Heart right ventricle (tissue), 16 donors: ENCODE measurements at regions not wholly inside any gene's neighbourhood (a gene's known extent, or its start where the extent isn't known, plus 50 kb on each side); places are given as distances from the start of the nearest gene placed in this dataset.
"Not testable (repeated sequence)": the region's sequence is repeated elsewhere in the genome, so short reads cannot be mapped to it uniquely, and the experiment has no call there.

Experiments
- ATAC-seq, 8 donors: fragments of 200-7000 bp; cut with Tn5 transposase; one replicate each; pipeline ENCODE4 v1.9.1; 2020; ENCODE audit warnings: mild to moderate bottlenecking in 8 of 8, moderate library complexity in 8 of 8, moderate number of reproducible peaks in 1 of 8
- DNase-seq, 2 donors: peaks; one replicate each; pipeline ENCODE4 v3.0.0-alpha.2; 2020
- H3K27ac ChIP-seq, 10 donors: fragments of 200-600 bp; sonication (generic) in 2 of 10; one replicate each; pipeline versions ENCODE4 v1.5.0 to v1.8.0; 2020 to 2022; ENCODE audit warnings: mild to moderate bottlenecking in 3 of 10
- H3K27me3 ChIP-seq, 7 donors: fragments of 200-600 bp; one replicate each; pipeline ENCODE4 v1.8.0; 2021 to 2022; ENCODE audit warnings: mild to moderate bottlenecking in 2 of 7
- H3K36me3 ChIP-seq, 9 donors: fragments of 200-600 bp; sonication (generic) in 1 of 9; one replicate each; pipeline versions ENCODE4 v1.5.0 to v1.8.0; 2020 to 2022; ENCODE audit warnings: mild to moderate bottlenecking in 2 of 9
- H3K4me1 ChIP-seq, 9 donors: fragments of 200-600 bp; sonication (generic) in 1 of 9; one replicate each; pipeline versions ENCODE4 v1.5.0 to v1.8.0; 2020 to 2022; ENCODE audit warnings: mild to moderate bottlenecking in 4 of 9
- H3K4me3 ChIP-seq, 10 donors: fragments of 200-600 bp; sonication (generic) in 2 of 10; one replicate each; pipeline versions ENCODE4 v1.5.0 to v1.8.0; 2020 to 2022; ENCODE audit warnings: mild to moderate bottlenecking in 7 of 10, moderate library complexity in 2 of 10
- H3K9me3 ChIP-seq, 11 donors: fragments of 200-600 bp in 10 of 11; sonication (generic) in 2 of 11; one replicate each; pipeline versions ENCODE4 v1.5.0 to v1.8.0; 2013 to 2022; ENCODE audit warnings: mild to moderate bottlenecking in 2 of 11, control low read depth in 1 of 11, moderate library complexity in 1 of 11
- WGBS, 2 donors: extraction: QIAGEN DNeasy Blood & Tissue Kit; methylation state at CpG; one replicate each; pipeline ENCODE4 v1.1.7; 2013; ENCODE audit warnings: inconsistent platforms in 1 of 2; 5-methylcytosine and 5-hydroxymethylcytosine counted together
- intact Hi-C, 10 donors: fragments of 100-400 bp; cut with DNase I; formaldehyde crosslinking; loops; one replicate each; pipeline versions ENCODE4 v1.11.1 to v1.14.2; 2022
- TF ChIP-seq, protein P1 (sequence below), 9 donors: fragments of 200-600 bp; sonication (generic) in 2 of 9; IDR thresholded peaks; one replicate each; pipeline versions ENCODE4 v1.5.0 to v1.8.0; 2021 to 2022; ENCODE audit warnings: antibody characterized with exemption in 9 of 9, mild to moderate bottlenecking in 5 of 9, moderate library complexity in 1 of 9
- donor health status: Arrhythmogenic right ventricular cardiomyopathy.
- donor health status: ischemic (EF 13 %, LVEDD 7.1; RV severe dilation, severe dysfunction).
- donor health status: healthy with polysubstance abuse.
- donor health status: DM: no; HTN: yes; CAD: no.
- donor health status: DM: no; HTN: no; CAD: no.
- donor health status: ischemic (EF 25% LVEDD 6.9; RV normal size, moderate dysfunction).
- donor health status: ischemic (EF 25% LVEDD 5.7; RV mildly dilated, moderate dysfunction).
- donor health status: healthy.
- donor health status: DM: yes; HTN: yes; CAD: no.
- donor health status: Ischemic cardiomyopathy.
- donor health status: ischemic (EF 35%, LVEDD 5.7; RV mildly dilated, moderate dysfunction).
- donor health status: nonischemic (EF 11% LVEDD 7.7; RV severe dilation, severe dysfunction).
- donor health status: DM: yes; HTN: yes; CAD: no.
- donor health status: PGD.
- donor health status: ischemic (EF 29% LVEDD 5.4; RV normal size, mild dysfunction).
- donor health status: nonischemic (EF 23%, LVEDD 6.1; RV moderate dilation, normal function).

DNA sequence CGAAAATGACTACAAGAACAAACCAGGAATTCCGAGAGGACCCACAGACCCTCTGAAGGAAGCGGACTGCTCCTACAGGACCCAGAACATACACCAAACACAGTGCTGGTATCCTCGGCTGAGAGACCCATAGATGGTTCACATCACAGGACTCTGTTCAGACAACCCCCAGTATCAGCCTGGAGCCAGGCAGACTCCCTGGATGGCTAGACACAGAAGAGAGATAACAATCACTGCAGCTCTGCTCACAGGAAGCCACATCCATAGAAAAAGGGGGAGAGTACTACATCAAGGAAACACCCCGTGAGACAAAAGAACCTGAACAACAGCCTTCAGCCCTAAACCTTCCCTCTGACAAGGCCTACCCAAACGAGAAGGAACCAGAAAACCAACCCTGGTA is 434.0 kb upstream of the NR5A2 start:
- intact Hi-C loops, result no loop called here
- WGBS, 2 donors, result 69 to 75% methylated on average over 6 of the region's 6 CpGs
- TF ChIP-seq, protein P1, sequence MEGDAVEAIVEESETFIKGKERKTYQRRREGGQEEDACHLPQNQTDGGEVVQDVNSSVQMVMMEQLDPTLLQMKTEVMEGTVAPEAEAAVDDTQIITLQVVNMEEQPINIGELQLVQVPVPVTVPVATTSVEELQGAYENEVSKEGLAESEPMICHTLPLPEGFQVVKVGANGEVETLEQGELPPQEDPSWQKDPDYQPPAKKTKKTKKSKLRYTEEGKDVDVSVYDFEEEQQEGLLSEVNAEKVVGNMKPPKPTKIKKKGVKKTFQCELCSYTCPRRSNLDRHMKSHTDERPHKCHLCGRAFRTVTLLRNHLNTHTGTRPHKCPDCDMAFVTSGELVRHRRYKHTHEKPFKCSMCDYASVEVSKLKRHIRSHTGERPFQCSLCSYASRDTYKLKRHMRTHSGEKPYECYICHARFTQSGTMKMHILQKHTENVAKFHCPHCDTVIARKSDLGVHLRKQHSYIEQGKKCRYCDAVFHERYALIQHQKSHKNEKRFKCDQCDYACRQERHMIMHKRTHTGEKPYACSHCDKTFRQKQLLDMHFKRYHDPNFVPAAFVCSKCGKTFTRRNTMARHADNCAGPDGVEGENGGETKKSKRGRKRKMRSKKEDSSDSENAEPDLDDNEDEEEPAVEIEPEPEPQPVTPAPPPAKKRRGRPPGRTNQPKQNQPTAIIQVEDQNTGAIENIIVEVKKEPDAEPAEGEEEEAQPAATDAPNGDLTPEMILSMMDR (IDR thresholded peaks at IDR 0.05), result no peak
- no peaks in the 10 kb centered on the region for H3K27me3 ChIP-seq
- no peaks in the 10 kb centered on the region for H3K36me3 ChIP-seq
- H3K9me3 ChIP-seq, result peaks cover 0 to 11% (median 0%) of the 10 kb centered on the region in 11 donors
- DNase-seq (no peak), ATAC-seq (no peak)
- H3K4me1 ChIP-seq, result peaks cover 0 to 4% (median 0%) of the 10 kb centered on the region in 9 donors
- no peak overlapping the region for H3K4me3 ChIP-seq
- H3K27ac ChIP-seq, result no peak overlapping the region

DNA sequence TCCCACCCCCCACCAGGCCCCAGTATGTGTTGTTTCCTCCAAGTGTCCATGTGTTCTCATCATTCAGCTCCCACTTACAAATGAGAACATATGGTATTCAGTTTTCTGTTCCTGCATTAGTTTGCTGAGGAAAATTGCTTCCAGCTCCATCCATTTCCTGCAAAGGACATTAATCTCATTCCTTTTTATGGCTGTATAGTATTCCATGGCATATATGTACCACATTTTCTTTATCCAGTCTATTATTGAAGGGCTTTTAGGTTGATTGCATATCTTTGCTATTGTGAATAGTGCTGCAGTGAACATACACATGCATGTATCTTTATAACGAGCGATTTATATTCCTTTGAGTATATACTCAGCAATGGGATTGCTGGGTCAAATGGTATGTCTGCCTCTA is 431.1 kb upstream of the NR5A2 start:
- H3K36me3 ChIP-seq, H3K27ac ChIP-seq, H3K27me3 ChIP-seq, intact Hi-C loops, ATAC-seq, H3K4me1 ChIP-seq, DNase-seq, H3K4me3 ChIP-seq: not testable (repeated sequence)
- 96% methylated on average over 2 of the region's 2 CpGs for WGBS, 2 donors
- peaks cover 0 to 14% (median 0%) of the 10 kb centered on the region in 11 donors for H3K9me3 ChIP-seq

DNA sequence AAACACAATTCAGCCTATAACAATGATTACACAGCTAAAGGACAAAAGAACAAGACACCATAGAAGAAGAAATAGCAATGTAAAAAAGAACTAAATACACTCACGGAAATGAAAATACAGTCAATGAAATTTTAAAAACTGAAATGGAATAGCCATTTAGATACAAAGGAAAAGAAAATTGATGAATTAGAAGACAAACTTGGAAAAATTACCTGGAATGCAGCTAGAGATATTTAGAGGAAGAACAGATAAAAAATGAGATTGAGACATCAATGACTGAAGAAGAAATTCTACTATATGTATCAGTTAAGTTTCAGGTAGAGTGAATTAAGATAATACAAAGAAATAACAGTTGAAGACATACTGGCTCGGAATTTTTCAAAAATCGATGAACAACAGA is 430.4 kb upstream of the NR5A2 start:
- Histone ChIP-seq H3K27ac (no peak overlapping the region), H3K27me3 (no peaks in the 10 kb centered on the region), H3K36me3 (no peaks in the 10 kb centered on the region), H3K4me1 (no peaks in the 10 kb centered on the region), H3K4me3 (no peak overlapping the region), H3K9me3 (peaks cover 0 to 21% (median 2%) of the 10 kb centered on the region in 11 donors)
- intact Hi-C loops, result no loop called here
- TF ChIP-seq, protein P1 (IDR thresholded peaks at IDR 0.05), result no peak
- WGBS, 2 donors, result 72 to 94% methylated on average over 3 of the region's 3 CpGs
- ATAC-seq (no peak), DNase-seq (no peak)

DNA sequence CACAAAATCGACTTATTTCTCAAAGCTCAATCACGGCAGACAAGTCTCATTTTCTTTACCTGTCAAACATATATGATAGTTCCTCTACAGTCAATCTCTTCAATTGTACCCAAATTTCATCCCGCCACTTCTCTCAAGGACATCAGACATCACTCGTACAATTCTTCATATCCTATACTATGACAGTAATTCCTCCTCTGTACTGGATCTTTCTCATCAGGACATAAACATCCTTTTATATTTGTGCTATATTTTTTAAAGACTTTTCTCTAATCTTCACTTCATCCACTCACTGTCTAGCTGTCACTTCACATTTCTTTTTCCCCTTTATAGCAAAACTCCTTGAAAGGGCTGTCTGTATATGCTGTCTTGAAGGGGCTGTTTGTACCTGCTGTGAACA is 419.1 kb upstream of the NR5A2 start:
- H3K9me3 ChIP-seq, result peaks cover 0 to 19% (median 0%) of the 10 kb centered on the region in 11 donors
- 88 to 90% methylated on average over 4 of the region's 4 CpGs for WGBS, 2 donors
- no peaks in the 10 kb centered on the region for H3K4me1 ChIP-seq
- ATAC-seq (no peak), DNase-seq (no peak)
- intact Hi-C loops, result no loop called here
- TF ChIP-seq, protein P1 (IDR thresholded peaks at IDR 0.05), result no peak
- H3K27ac ChIP-seq, result no peak overlapping the region
- H3K27me3 ChIP-seq, result no peaks in the 10 kb centered on the region
- H3K36me3 ChIP-seq, result no peaks in the 10 kb centered on the region
- H3K4me3 ChIP-seq, result no peak overlapping the region

DNA sequence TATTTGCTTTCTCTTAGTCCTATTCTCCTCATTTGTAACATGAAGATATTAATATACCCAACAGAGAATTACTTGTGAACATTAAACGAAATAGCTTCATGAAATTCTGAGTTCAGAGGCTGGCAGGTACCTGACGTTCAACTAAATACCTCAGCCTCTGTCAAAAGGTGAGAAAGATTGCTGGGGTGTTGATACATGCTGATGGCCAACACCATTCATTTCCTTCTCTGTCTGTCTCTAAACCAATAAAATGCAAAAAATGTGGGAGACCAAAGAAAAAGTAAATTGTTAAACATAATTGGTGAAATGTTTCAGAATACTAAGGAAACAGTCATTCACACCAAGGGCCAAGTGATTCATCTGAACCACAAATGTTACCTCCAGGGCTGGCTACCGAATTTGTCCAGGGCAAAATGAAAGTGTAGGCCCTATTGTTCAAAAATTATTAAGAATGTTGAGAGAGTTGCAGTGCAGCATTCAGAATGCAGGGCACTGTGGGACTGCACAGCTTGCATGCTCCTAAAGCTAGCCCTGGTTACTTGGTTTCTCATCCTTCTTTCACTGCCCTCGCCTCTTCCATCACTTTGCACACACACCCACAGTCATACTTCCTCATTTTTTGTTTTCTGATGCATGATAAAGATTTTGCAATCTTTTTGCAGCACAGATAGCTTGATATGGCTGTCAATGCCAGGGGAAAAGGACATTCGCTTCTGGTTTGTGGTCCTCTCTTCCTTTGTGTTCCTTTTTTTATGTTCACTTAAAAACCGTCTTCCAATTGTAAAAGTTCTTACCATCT is 414.3 kb upstream of the NR5A2 start:
- no peak for DNase-seq
- intact Hi-C loops, result no loop called here
- H3K4me3 ChIP-seq, result no peak overlapping the region
- TF ChIP-seq, protein P1 (IDR thresholded peaks at IDR 0.05), result no peak
- 70% methylated on average over 6 of the region's 6 CpGs for WGBS, 2 donors
- H3K27me3 ChIP-seq, result no peaks in the 10 kb centered on the region
- H3K27ac ChIP-seq, result no peak overlapping the region
- no peaks in the 10 kb centered on the region for H3K36me3 ChIP-seq
- no peaks in the 10 kb centered on the region for H3K4me1 ChIP-seq
- H3K9me3 ChIP-seq, result peaks cover 0 to 12% (median 0%) of the 10 kb centered on the region in 11 donors
- no peak for ATAC-seq
